IMR-90 (cell line): ENCODE measurements at regions not wholly inside any gene's neighbourhood (a gene's known extent, or its start where the extent isn't known, plus 50 kb on each side); places are given as distances from the start of the nearest gene placed in this dataset.

ENCODE experiments used
- ATAC-seq: fragments of 200-7000 bp; cut with Tn5 transposase; 2 replicates; pipeline ENCODE4 v1.9.1; 2020; ENCODE audit warnings: low read depth, mild to moderate bottlenecking, moderate library complexity
- BruUV-seq: library from RNA; stranded (reverse); fragments of 400-500 nt; replicated peaks from 2 replicates; lab custom pipeline; 2021; lab: Mats Ljungman, UMichigan
- CTCF ChIA-PET: fragments of 300-600 bp; formaldehyde crosslinking; extraction: SDS; loops from one replicate; lab custom pipeline; 2021; ENCODE audit warnings: antibody characterized with exemption; lab: Yijun Ruan, JAX
- POLR2A ChIA-PET: fragments of 300-600 bp; sonication (Branson Sonifier 250); formaldehyde crosslinking; loops from one replicate; lab custom pipeline; 2022; ENCODE audit warnings: antibody characterized with exemption; ENCODE audit not compliant: unreplicated experiment; lab: Charles Lee
- DNase-seq: peaks from one replicate; pipeline ENCODE4 v3.0.0; 2013
- H2AFZ ChIP-seq: replicated peaks from 2 replicates; pipeline ENCODE3; 2013; ENCODE audit warnings: low read length, mild to moderate bottlenecking; ENCODE audit not compliant: poor library complexity
- H2AK5ac ChIP-seq: 2 replicates; pipeline ENCODE4 v1.6.1; 2013; ENCODE audit warnings: low read depth, low read length, inconsistent platforms
- H2AK9ac ChIP-seq: replicated peaks from 2 replicates; pipeline ENCODE3; 2013; ENCODE audit warnings: mild to moderate bottlenecking, low read depth, low read length, moderate library complexity; ENCODE audit not compliant: poor library complexity
- H2BK120ac ChIP-seq: 2 replicates; pipeline ENCODE4 v1.6.1; 2013; ENCODE audit warnings: low read depth, low read length, inconsistent platforms
- H2BK15ac ChIP-seq: 3 replicates; pipeline ENCODE4 v1.6.1; 2013; ENCODE audit warnings: low read depth, low read length, inconsistent platforms
- H2BK20ac ChIP-seq: 2 replicates; pipeline ENCODE4 v1.6.1; 2013; ENCODE audit warnings: low read depth, mild to moderate bottlenecking, inconsistent platforms, low read length, moderate library complexity
- H2BK5ac ChIP-seq: 2 replicates; pipeline ENCODE4 v1.6.1; 2013; ENCODE audit warnings: mild to moderate bottlenecking, low read depth, low read length, inconsistent platforms; ENCODE audit not compliant: poor library complexity, severe bottlenecking
- H3K14ac ChIP-seq: replicated peaks from 2 replicates; pipeline ENCODE4 v1.6.1; 2013; ENCODE audit warnings: low read depth, low read length, inconsistent platforms
- H3K18ac ChIP-seq: 2 replicates; pipeline ENCODE4 v1.6.1; 2013; ENCODE audit warnings: low read depth, low read length, control low read depth
- H3K23ac ChIP-seq: 2 replicates; pipeline ENCODE4 v1.6.1; 2013; ENCODE audit warnings: low read depth, low read length, inconsistent platforms
- H3K27ac ChIP-seq: 2 replicates; pipeline ENCODE4 v1.5.1; 2013; ENCODE audit warnings: mild to moderate bottlenecking, control low read depth, low read length; ENCODE audit not compliant: insufficient read depth
- H3K27me3 ChIP-seq: 2 replicates; pipeline ENCODE4 v1.6.1; 2013; ENCODE audit warnings: low read length; ENCODE audit not compliant: control insufficient read depth, insufficient read depth
- H3K36me3 ChIP-seq: 2 replicates; pipeline ENCODE4 v1.6.1; 2013; ENCODE audit warnings: low read length, mixed read lengths; ENCODE audit not compliant: control insufficient read depth, insufficient read depth
- H3K4ac ChIP-seq: 2 replicates; pipeline ENCODE4 v1.6.1; 2013; ENCODE audit warnings: low read depth, low read length, inconsistent platforms
- H3K4me1 ChIP-seq: 2 replicates; pipeline ENCODE4 v1.6.1; 2013; ENCODE audit warnings: low read length, mixed read lengths; ENCODE audit not compliant: control insufficient read depth, insufficient read depth
- H3K4me2 ChIP-seq: 2 replicates; pipeline ENCODE4 v1.6.1; 2013; ENCODE audit warnings: low read depth, mild to moderate bottlenecking, control low read depth, low read length, moderate library complexity
- H3K4me3 ChIP-seq: 2 replicates; pipeline ENCODE4 v1.5.1; 2013; ENCODE audit warnings: low read depth, mild to moderate bottlenecking, control low read depth, low read length, moderate library complexity; ENCODE audit not compliant: insufficient read depth
- H3K56ac ChIP-seq: 2 replicates; pipeline ENCODE4 v1.6.1; 2013; ENCODE audit warnings: low read length, inconsistent platforms; ENCODE audit not compliant: insufficient read depth; ENCODE audit errors: extremely low read depth
- H3K79me1 ChIP-seq, 2 experiments: 2 replicates each; pipeline ENCODE4 v1.6.1; 2013; ENCODE audit warnings: low read length in 2 of 2, inconsistent platforms in 1 of 2, low read depth in 1 of 2
- H3K9ac ChIP-seq: 2 replicates; pipeline ENCODE4 v1.6.1; 2013; ENCODE audit warnings: low read depth, low read length, control low read depth
- H3K9me1 ChIP-seq: 2 replicates; pipeline ENCODE4 v1.6.1; 2013; ENCODE audit warnings: low read length, inconsistent platforms; ENCODE audit not compliant: insufficient read depth
- H3K9me3 ChIP-seq: 2 replicates; pipeline ENCODE4 v1.6.1; 2013; ENCODE audit warnings: low read length; ENCODE audit not compliant: control insufficient read depth, insufficient read depth
- H4K20me1 ChIP-seq: 2 replicates; pipeline ENCODE4 v1.6.1; 2013; ENCODE audit warnings: low read length, inconsistent platforms; ENCODE audit not compliant: insufficient read depth
- H4K5ac ChIP-seq: 2 replicates; pipeline ENCODE4 v1.6.1; 2013; ENCODE audit warnings: mild to moderate bottlenecking, low read depth, low read length, control low read depth
- H4K8ac ChIP-seq, 2 experiments: 2 replicates each; pipeline ENCODE4 v1.6.1; 2013; ENCODE audit warnings: low read depth in 2 of 2, low read length in 2 of 2, control low read depth in 1 of 2, inconsistent platforms in 1 of 2
- H4K91ac ChIP-seq: 2 replicates; pipeline ENCODE4 v1.6.1; 2013; ENCODE audit warnings: low read depth, low read length, inconsistent platforms; ENCODE audit not compliant: insufficient read depth
- BHLHE40 ChIP-seq: fragments of 150-350 bp; IDR thresholded peaks from 2 replicates; pipeline ENCODE4 v1.6.1; 2016; ENCODE audit warnings: mild to moderate bottlenecking, low read depth, low read length
- CEBPB ChIP-seq: IDR thresholded peaks from 2 replicates; pipeline ENCODE4 v1.6.1; 2012; ENCODE audit warnings: low read depth, low read length, improper control_type of control experiment
- CHD1 ChIP-seq: IDR thresholded peaks from 2 replicates; pipeline ENCODE4 v1.6.1; 2012; ENCODE audit warnings: low read depth, low read length, improper control_type of control experiment
- FOS ChIP-seq: fragments of 150-350 bp; IDR thresholded peaks from 2 replicates; pipeline ENCODE4 v1.6.1; 2016; ENCODE audit warnings: low read depth, low read length
- MAFK ChIP-seq: IDR thresholded peaks from 2 replicates; pipeline ENCODE4 v1.6.1; 2012; ENCODE audit warnings: low read depth, low read length, improper control_type of control experiment
- MAZ ChIP-seq: IDR thresholded peaks from 2 replicates; pipeline ENCODE4 v1.6.1; 2012; ENCODE audit warnings: low read depth, mild to moderate bottlenecking, low read length, improper control_type of control experiment, moderate library complexity, borderline replicate concordance
- MXI1 ChIP-seq: IDR thresholded peaks from 2 replicates; pipeline ENCODE4 v1.6.1; 2012; ENCODE audit warnings: low read depth, mild to moderate bottlenecking, low read length, moderate library complexity, borderline replicate concordance
- NFE2L2 ChIP-seq: fragments of 150-350 bp; IDR thresholded peaks from 2 replicates; pipeline ENCODE4 v1.6.1; 2016; ENCODE audit warnings: low read depth, mild to moderate bottlenecking, low read length
- POLR2A ChIP-seq: IDR thresholded peaks from 2 replicates; pipeline ENCODE4 v1.6.1; 2012; ENCODE audit warnings: mild to moderate bottlenecking, low read depth, low read length
- RAD21 ChIP-seq: IDR thresholded peaks from 2 replicates; pipeline ENCODE4 v1.6.1; 2012; ENCODE audit warnings: low read length, improper control_type of control experiment
- RCOR1 ChIP-seq: IDR thresholded peaks from 2 replicates; pipeline ENCODE4 v1.6.1; 2012; ENCODE audit warnings: mild to moderate bottlenecking, low read length, improper control_type of control experiment; ENCODE audit not compliant: insufficient replicate concordance
- RFX5 ChIP-seq: IDR thresholded peaks from 2 replicates; pipeline ENCODE4 v1.8.0; 2012; ENCODE audit warnings: low read depth, mild to moderate bottlenecking, low read length, moderate library complexity
- SMC3 ChIP-seq: fragments of 150-350 bp; IDR thresholded peaks from 2 replicates; pipeline ENCODE4 v1.6.1; 2016; ENCODE audit warnings: low read depth, mild to moderate bottlenecking, antibody characterized with exemption, low read length, moderate library complexity
- WGBS, 2 experiments: methylation state at CpG; one replicate each; pipeline versions ENCODE4 v1.1.5 to v1.1.7; 2013; ENCODE audit warnings: missing lambda C conversion rate in 2 of 2; ENCODE audit not compliant: insufficient read length in 1 of 2; ENCODE audit errors: extremely low coverage in 2 of 2; 5-methylcytosine and 5-hydroxymethylcytosine counted together
- dilution Hi-C: fragments of 300-500 bp; cut with HindIII; formaldehyde crosslinking; loops from one replicate; pipeline ENCODE4 v1.14.3; 2018; ENCODE audit warnings: low sequenced_read_pairs; ENCODE audit not compliant: unreplicated experiment
- in situ Hi-C: fragments of 300-500 bp; cut with MboI; formaldehyde crosslinking; loops from 3 replicates; pipeline ENCODE4 v1.14.3; 2019; ENCODE audit warnings: low sequenced_read_pairs, inconsistent platforms, mixed read lengths
- intact Hi-C: fragments of 100-400 bp; cut with micrococcal nuclease; formaldehyde crosslinking; loops from 2 replicates; pipeline ENCODE4 v1.10.0; 2022
- TF ChIP-seq, protein P1 (sequence below): fragments of 150-350 bp; IDR thresholded peaks from 2 replicates; pipeline ENCODE4 v1.6.1; 2016; ENCODE audit warnings: low read depth, mild to moderate bottlenecking, low read length, moderate library complexity, borderline replicate concordance
- TF ChIP-seq, protein P2 (sequence below): fragments of 150-350 bp; IDR thresholded peaks from 2 replicates; pipeline ENCODE4 v1.6.1; 2017; ENCODE audit warnings: mild to moderate bottlenecking, antibody characterized with exemption, low read length, low read depth
- TF ChIP-seq, protein P3 (sequence below): conservative IDR thresholded peaks from 2 replicates; pipeline ENCODE4 v1.5.1; 2012; ENCODE audit warnings: mild to moderate bottlenecking, low read depth, low read length, improper control_type of control experiment

DNA sequence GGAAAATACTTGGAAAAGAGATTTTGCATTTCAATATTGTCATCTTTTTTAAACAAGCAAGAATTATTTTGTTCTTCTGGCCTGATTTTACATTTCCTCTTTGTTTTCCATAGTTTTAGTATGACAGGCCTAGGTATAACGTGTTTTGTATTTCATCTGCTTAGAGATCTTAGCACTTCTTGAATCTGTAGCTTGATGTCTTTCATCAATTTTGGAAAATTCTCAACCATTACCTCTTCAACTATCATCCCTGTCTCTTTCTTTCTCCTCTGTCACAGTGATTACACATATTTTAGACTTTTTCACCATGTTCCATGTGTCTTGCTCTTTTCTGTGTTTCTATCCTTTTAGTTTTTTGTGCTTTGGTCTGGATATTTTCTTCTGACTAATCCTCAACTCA is 67.2 kb upstream of the PHACTR1 start:
- Histone ChIP-seq H3K14ac (no peak overlapping the region), H3K56ac (no peak overlapping the region), H3K23ac (no peak overlapping the region), H4K8ac (no peak overlapping the region), H2BK20ac (no peak overlapping the region), H3K79me1 (no peaks in the 10 kb centered on the region), H4K20me1 (no peaks in the 10 kb centered on the region), H3K18ac (no peak overlapping the region), H2BK120ac (no peak overlapping the region), H3K4me2 (no peak overlapping the region), H4K91ac (no peak overlapping the region), H3K4me1 (no peaks in the 10 kb centered on the region), H3K27ac (no peak overlapping the region), H3K27me3 (no peaks in the 10 kb centered on the region), H2AFZ (no peak overlapping the region), H3K4ac (no peak overlapping the region), H3K9ac (no peak overlapping the region), H3K9me3 (no peaks in the 10 kb centered on the region), H2BK5ac (no peak overlapping the region), H3K36me3 (no peaks in the 10 kb centered on the region), H3K9me1 (no peaks in the 10 kb centered on the region), H4K5ac (no peak overlapping the region), H2AK5ac (no peak overlapping the region), H2AK9ac (no peak overlapping the region), H3K4me3 (no peak overlapping the region), H2BK15ac (no peak overlapping the region)
- CTCF ChIA-PET, result no interaction called here
- in situ Hi-C loops (loop anchor here (25.0 kb wide), 1 partner anchor 238 kb away; no protein-coding TSS in a partner anchor), intact Hi-C loops (no loop called here), dilution Hi-C loops (no loop called here)
- WGBS, 2 experiments, result no CpG with 5 or more reads among the region's 1 CpG
- DNase-seq (no peak), ATAC-seq (no peak)
- no peak for TF ChIP-seq POLR2A
- TF ChIP-seq MAZ, result no peak
- no peak for TF ChIP-seq SMC3
- TF ChIP-seq MXI1, result no peak
- TF ChIP-seq RCOR1, result no peak
- TF ChIP-seq FOS, result no peak
- no peak for TF ChIP-seq CHD1
- TF ChIP-seq RFX5, result no peak
- TF ChIP-seq, protein P1, sequence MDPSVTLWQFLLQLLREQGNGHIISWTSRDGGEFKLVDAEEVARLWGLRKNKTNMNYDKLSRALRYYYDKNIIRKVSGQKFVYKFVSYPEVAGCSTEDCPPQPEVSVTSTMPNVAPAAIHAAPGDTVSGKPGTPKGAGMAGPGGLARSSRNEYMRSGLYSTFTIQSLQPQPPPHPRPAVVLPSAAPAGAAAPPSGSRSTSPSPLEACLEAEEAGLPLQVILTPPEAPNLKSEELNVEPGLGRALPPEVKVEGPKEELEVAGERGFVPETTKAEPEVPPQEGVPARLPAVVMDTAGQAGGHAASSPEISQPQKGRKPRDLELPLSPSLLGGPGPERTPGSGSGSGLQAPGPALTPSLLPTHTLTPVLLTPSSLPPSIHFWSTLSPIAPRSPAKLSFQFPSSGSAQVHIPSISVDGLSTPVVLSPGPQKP, result no peak
- TF ChIP-seq NFE2L2, result no peak
- TF ChIP-seq CEBPB, result no peak
- no peak for TF ChIP-seq BHLHE40
- TF ChIP-seq RAD21, result no peak
- TF ChIP-seq, protein P2, sequence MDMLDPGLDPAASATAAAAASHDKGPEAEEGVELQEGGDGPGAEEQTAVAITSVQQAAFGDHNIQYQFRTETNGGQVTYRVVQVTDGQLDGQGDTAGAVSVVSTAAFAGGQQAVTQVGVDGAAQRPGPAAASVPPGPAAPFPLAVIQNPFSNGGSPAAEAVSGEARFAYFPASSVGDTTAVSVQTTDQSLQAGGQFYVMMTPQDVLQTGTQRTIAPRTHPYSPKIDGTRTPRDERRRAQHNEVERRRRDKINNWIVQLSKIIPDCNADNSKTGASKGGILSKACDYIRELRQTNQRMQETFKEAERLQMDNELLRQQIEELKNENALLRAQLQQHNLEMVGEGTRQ, result no peak
- no peak for TF ChIP-seq MAFK
- TF ChIP-seq, protein P3, sequence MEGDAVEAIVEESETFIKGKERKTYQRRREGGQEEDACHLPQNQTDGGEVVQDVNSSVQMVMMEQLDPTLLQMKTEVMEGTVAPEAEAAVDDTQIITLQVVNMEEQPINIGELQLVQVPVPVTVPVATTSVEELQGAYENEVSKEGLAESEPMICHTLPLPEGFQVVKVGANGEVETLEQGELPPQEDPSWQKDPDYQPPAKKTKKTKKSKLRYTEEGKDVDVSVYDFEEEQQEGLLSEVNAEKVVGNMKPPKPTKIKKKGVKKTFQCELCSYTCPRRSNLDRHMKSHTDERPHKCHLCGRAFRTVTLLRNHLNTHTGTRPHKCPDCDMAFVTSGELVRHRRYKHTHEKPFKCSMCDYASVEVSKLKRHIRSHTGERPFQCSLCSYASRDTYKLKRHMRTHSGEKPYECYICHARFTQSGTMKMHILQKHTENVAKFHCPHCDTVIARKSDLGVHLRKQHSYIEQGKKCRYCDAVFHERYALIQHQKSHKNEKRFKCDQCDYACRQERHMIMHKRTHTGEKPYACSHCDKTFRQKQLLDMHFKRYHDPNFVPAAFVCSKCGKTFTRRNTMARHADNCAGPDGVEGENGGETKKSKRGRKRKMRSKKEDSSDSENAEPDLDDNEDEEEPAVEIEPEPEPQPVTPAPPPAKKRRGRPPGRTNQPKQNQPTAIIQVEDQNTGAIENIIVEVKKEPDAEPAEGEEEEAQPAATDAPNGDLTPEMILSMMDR, result no peak
- POLR2A ChIA-PET, result no interaction called here
- no TSS peak for BruUV-seq
